ENCODE measurements at regions not wholly inside any gene's neighbourhood (a gene's known extent, or its start where the extent isn't known, plus 50 kb on each side); places are given as distances from the start of the nearest gene placed in this dataset.

- TF ChIP-seq POLR2AphosphoS5 (IDR thresholded peaks at IDR 0.05; ENCODE audit: low read depth, low read length) (no peak), TAF1 (IDR thresholded peaks at IDR 0.05; ENCODE audit: borderline replicate concordance, insufficient read depth, low read length) (no peak), REST (IDR thresholded peaks at IDR 0.05; ENCODE audit: insufficient read depth in 1 of 2, low read depth in 2 of 2, low read length in 2 of 2) (no peak), SIN3A (IDR thresholded peaks at IDR 0.05; ENCODE audit: borderline replicate concordance, insufficient read depth, low read length) (no peak), FOXP2 (optimal IDR thresholded peaks at IDR 0.05; ENCODE audit: borderline replicate concordance, extremely low read depth, extremely low read length, insufficient read depth) (no peak)
Measured at GRCh38 chr5:156137071-156137869, 189.7 kb upstream of the SGCD start.
